Endothelial cell of hepatic sinusoid (primary cell): ENCODE measurements at regions not wholly inside any gene's neighbourhood (a gene's known extent, or its start where the extent isn't known, plus 50 kb on each side); places are given as distances from the start of the nearest gene placed in this dataset.

ENCODE experiments used
- in situ Hi-C: cut with HindIII; loops from 2 replicates; pipeline ENCODE4 v1.10.0; 2017; ENCODE audit warnings: low sequenced_read_pairs

- in situ Hi-C loops = no loop called here
Measured at GRCh38 chr7:91800389-91800788, 80.1 kb downstream of the MTERF1 start.

GRCh38 chr7:91801331-91801983, 79.0 kb downstream of the MTERF1 start:
- in situ Hi-C loops = no loop called here

GRCh38 chr7:91811236-91811635, 69.3 kb downstream of the MTERF1 start:
- in situ Hi-C loops = no loop called here

- in situ Hi-C loops = no loop called here
Measured at GRCh38 chr7:91811641-91812040, 68.9 kb downstream of the MTERF1 start.

GRCh38 chr7:91812388-91812787, 68.1 kb downstream of the MTERF1 start:
- in situ Hi-C loops = no loop called here

GRCh38 chr7:91814189-91814588, 66.3 kb downstream of the MTERF1 start:
- in situ Hi-C loops = no loop called here
